ENCODE measurements at regions not wholly inside any gene's neighbourhood (a gene's known extent, or its start where the extent isn't known, plus 50 kb on each side); places are given as distances from the start of the nearest gene placed in this dataset.

GRCh38 chr3:135576751-135577150 is 388.8 kb upstream of the PPP2R3A start:
- ATAC-seq, result no peak
- no peaks in the 10 kb centered on the region for H3K27me3 ChIP-seq (ENCODE audit: control insufficient read depth in 2 of 2, insufficient read depth in 2 of 2, low read length in 2 of 2)
- no peak for FAIRE-seq
- in situ Hi-C loops (cut with MboI), result no loop called here
- H3K79me2 ChIP-seq (ENCODE audit: control insufficient read depth, insufficient read depth, low read length), result no peaks in the 10 kb centered on the region
- WGBS (ENCODE audit: insufficient coverage, low coverage, missing lambda C conversion rate), result 54% methylated on average over 6 of the region's 7 CpGs
- H3K36me3 ChIP-seq (ENCODE audit: control insufficient read depth, insufficient read depth, low read length), result no peaks in the 10 kb centered on the region
- no peak overlapping the region for H3K4me2 ChIP-seq (ENCODE audit: insufficient read depth, low read length)
- H3K4me3 ChIP-seq, result no peak overlapping the region
- BruUV-seq (replicated peaks), result no TSS peak
- H2AFZ ChIP-seq (ENCODE audit: low read depth, low read length), result peak overlapping the region; percentile 14; the same call in 1 of the 2 replicates
- intact Hi-C loops (cut with micrococcal nuclease), result no loop called here
- no peaks in the 10 kb centered on the region; a peak in 3 of 5 replicates for H3K4me1 ChIP-seq (replicated peaks in 1 of 2; ENCODE audit: control insufficient read depth in 2 of 2, insufficient read depth in 2 of 2, low read length in 2 of 2)
- peaks cover 8% of the 10 kb centered on the region; the same call in 1 of the 2 replicates for H3K9me3 ChIP-seq (replicated peaks; ENCODE audit: control insufficient read depth, insufficient read depth, low read depth, low read length)
- H3K27ac ChIP-seq (ENCODE audit: extremely low read depth, low read depth, low read length), result no peak overlapping the region
- POLR2A ChIA-PET, result interaction anchor here (0.7 to 1.3 kb wide), 2 partner anchors 8 to 22 kb away, joined by 3 to 4 read pairs; no protein-coding TSS in a partner anchor
- no peaks in the 10 kb centered on the region for H4K20me1 ChIP-seq (replicated peaks; ENCODE audit: control insufficient read depth, insufficient read depth, low read length)
- no peak for DNase-seq (ENCODE audit: extremely low read depth in 1 of 4, low spot score in 3 of 4)
- TF ChIP-seq BMI1 (IDR thresholded peaks at IDR 0.05; ENCODE audit: low read length), result no peak
- no peak for TF ChIP-seq ZNF239 (CRISPR knock-in tag; IDR thresholded peaks at IDR 0.05)
- TF ChIP-seq, protein P1, sequence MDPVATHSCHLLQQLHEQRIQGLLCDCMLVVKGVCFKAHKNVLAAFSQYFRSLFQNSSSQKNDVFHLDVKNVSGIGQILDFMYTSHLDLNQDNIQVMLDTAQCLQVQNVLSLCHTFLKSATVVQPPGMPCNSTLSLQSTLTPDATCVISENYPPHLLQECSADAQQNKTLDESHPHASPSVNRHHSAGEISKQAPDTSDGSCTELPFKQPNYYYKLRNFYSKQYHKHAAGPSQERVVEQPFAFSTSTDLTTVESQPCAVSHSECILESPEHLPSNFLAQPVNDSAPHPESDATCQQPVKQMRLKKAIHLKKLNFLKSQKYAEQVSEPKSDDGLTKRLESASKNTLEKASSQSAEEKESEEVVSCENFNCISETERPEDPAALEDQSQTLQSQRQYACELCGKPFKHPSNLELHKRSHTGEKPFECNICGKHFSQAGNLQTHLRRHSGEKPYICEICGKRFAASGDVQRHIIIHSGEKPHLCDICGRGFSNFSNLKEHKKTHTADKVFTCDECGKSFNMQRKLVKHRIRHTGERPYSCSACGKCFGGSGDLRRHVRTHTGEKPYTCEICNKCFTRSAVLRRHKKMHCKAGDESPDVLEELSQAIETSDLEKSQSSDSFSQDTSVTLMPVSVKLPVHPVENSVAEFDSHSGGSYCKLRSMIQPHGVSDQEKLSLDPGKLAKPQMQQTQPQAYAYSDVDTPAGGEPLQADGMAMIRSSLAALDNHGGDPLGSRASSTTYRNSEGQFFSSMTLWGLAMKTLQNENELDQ (CRISPR knock-in tag; IDR thresholded peaks at IDR 0.05; ENCODE audit: borderline replicate concordance), result no peak
- TF ChIP-seq TFAM (CRISPR knock-in tag; conservative IDR thresholded peaks at IDR 0.05), result no peak
- TF ChIP-seq ZNF174 (CRISPR knock-in tag; IDR thresholded peaks at IDR 0.05), result no peak
- no peak for TF ChIP-seq ZNF197 (CRISPR knock-in tag; IDR thresholded peaks at IDR 0.05; ENCODE audit: low read depth)
- no peak for TF ChIP-seq POLR2A (conservative IDR thresholded peaks at IDR 0.05)
- no peak for TF ChIP-seq CCAR2 (IDR thresholded peaks at IDR 0.05; ENCODE audit: low read depth, low read length)
- no peak for TF ChIP-seq MXD1 (CRISPR knock-in tag; IDR thresholded peaks at IDR 0.05; ENCODE audit: borderline replicate concordance, poor library complexity, severe bottlenecking)
- no peak for TF ChIP-seq SMARCA4 (IDR thresholded peaks at IDR 0.05)
- no peak for TF ChIP-seq HNRNPL (IDR thresholded peaks at IDR 0.05; ENCODE audit: low read depth, low read length)
- TF ChIP-seq, protein P2, sequence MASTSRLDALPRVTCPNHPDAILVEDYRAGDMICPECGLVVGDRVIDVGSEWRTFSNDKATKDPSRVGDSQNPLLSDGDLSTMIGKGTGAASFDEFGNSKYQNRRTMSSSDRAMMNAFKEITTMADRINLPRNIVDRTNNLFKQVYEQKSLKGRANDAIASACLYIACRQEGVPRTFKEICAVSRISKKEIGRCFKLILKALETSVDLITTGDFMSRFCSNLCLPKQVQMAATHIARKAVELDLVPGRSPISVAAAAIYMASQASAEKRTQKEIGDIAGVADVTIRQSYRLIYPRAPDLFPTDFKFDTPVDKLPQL (IDR thresholded peaks at IDR 0.05; ENCODE audit: extremely low read depth, insufficient read length), result no peak
- TF ChIP-seq, protein P3, sequence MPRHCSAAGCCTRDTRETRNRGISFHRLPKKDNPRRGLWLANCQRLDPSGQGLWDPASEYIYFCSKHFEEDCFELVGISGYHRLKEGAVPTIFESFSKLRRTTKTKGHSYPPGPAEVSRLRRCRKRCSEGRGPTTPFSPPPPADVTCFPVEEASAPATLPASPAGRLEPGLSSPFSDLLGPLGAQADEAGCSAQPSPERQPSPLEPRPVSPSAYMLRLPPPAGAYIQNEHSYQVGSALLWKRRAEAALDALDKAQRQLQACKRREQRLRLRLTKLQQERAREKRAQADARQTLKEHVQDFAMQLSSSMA (CRISPR knock-in tag; IDR thresholded peaks at IDR 0.05), result no peak
- no peak for TF ChIP-seq CXXC5 (CRISPR knock-in tag; IDR thresholded peaks at IDR 0.05)
- TF ChIP-seq HMG20B (CRISPR knock-in tag; IDR thresholded peaks at IDR 0.05), result no peak
- no peak for TF ChIP-seq CBFA2T3 (IDR thresholded peaks at IDR 0.05)
- no peak for TF ChIP-seq MED1 (CRISPR knock-in tag; IDR thresholded peaks at IDR 0.05; ENCODE audit: borderline replicate concordance)
- CTCF ChIA-PET (ENCODE audit: low intra/inter-chr PET ratio), result no interaction called here
- no peaks in the 10 kb centered on the region for H3K9me1 ChIP-seq (ENCODE audit: control insufficient read depth, insufficient read depth, low read length)
- no peak overlapping the region for H3K9ac ChIP-seq (ENCODE audit: insufficient read depth in 1 of 2, low read depth in 2 of 2, low read length in 2 of 2)

Data from K562 (cell line).